ENCODE measurements at regions not wholly inside any gene's neighbourhood (a gene's known extent, or its start where the extent isn't known, plus 50 kb on each side); places are given as distances from the start of the nearest gene placed in this dataset.

DNA sequence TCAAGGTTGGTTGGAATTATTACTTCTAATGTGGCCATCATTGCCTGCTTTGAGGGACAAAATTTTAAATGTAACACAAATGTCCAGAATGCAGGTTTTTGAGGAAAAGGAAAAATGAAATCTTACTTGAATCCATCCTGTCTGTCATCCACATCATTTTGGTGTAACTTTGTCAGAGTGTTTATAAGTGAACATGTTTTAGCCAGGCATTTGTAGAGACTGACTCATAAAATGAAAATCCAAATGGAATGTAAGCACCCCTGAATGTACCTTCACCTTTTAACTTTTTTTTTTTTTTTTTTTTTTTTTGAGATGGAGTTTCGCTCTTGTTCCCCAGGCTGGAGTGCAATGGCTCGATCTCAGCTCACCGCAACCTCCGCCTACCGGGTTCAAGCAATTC lies 141.8 kb upstream of the BNIP2 start:
- Histone ChIP-seq H3K9me3 (ENCODE audit: control insufficient read depth, insufficient read depth, low read depth, low read length) (no peaks in the 10 kb centered on the region), H2AFZ (ENCODE audit: low read length) (no peak overlapping the region), H3K9ac (ENCODE audit: insufficient read depth, low read length) (no peak overlapping the region), H3K36me3 (ENCODE audit: control insufficient read depth, insufficient read depth, low read length) (no peaks in the 10 kb centered on the region), H3K79me2 (ENCODE audit: control insufficient read depth, insufficient read depth, low read length) (no peaks in the 10 kb centered on the region), H3K4me3 (replicated peaks in 1 of 4; ENCODE audit: control extremely low read depth in 1 of 4, insufficient read depth in 1 of 4, low read depth in 3 of 4, low read length in 4 of 4) (no peak overlapping the region), H3K27ac (ENCODE audit: insufficient read depth, low read length) (no peak overlapping the region), H3K4me2 (ENCODE audit: extremely low read depth, insufficient read depth, low read length) (no peak overlapping the region), H3K27me3 (ENCODE audit: control insufficient read depth, insufficient read depth, low read length) (no peaks in the 10 kb centered on the region), H3K4me1 (ENCODE audit: control insufficient read depth, extremely low read depth, insufficient read depth, low read length) (no peaks in the 10 kb centered on the region), H4K20me1 (ENCODE audit: control insufficient read depth, extremely low read depth, insufficient read depth, low read length) (no peaks in the 10 kb centered on the region)
- TF ChIP-seq, protein P1, sequence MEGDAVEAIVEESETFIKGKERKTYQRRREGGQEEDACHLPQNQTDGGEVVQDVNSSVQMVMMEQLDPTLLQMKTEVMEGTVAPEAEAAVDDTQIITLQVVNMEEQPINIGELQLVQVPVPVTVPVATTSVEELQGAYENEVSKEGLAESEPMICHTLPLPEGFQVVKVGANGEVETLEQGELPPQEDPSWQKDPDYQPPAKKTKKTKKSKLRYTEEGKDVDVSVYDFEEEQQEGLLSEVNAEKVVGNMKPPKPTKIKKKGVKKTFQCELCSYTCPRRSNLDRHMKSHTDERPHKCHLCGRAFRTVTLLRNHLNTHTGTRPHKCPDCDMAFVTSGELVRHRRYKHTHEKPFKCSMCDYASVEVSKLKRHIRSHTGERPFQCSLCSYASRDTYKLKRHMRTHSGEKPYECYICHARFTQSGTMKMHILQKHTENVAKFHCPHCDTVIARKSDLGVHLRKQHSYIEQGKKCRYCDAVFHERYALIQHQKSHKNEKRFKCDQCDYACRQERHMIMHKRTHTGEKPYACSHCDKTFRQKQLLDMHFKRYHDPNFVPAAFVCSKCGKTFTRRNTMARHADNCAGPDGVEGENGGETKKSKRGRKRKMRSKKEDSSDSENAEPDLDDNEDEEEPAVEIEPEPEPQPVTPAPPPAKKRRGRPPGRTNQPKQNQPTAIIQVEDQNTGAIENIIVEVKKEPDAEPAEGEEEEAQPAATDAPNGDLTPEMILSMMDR (conservative IDR thresholded peaks at IDR 0.05 in 1 of 2, IDR thresholded peaks at IDR 0.05 in 1 of 2; ENCODE audit: low read depth in 1 of 2, low read length in 2 of 2), result no peak
- TF ChIP-seq EZH2 (IDR thresholded peaks at IDR 0.05; ENCODE audit: low read length, missing control alignments), result no peak
- peak in 1 of 2 donors; percentile 1 for DNase-seq (ENCODE audit: low read depth in 2 of 2)

DNA sequence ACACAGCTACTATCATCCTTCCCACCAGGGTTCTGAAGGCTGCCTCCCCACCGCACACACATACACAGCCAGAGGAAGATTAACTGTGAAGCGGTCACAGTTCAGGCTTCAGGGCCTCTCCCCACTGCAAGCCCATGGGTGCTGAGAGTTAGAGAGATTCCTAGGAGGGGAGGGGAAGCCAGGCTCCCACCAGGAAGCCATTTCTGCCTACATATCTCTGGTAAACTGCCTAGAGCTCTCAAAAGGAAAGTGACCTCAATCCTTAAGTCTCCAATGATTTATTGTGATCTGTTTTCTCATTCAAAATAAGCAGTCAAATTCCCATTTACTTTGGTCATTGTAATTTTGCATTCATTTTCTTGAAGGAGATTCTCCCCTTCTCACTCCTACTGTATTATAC lies 141.0 kb upstream of the BNIP2 start:
- TF ChIP-seq EZH2 (IDR thresholded peaks at IDR 0.05; ENCODE audit: low read length, missing control alignments), result no peak
- TF ChIP-seq, protein P1 (conservative IDR thresholded peaks at IDR 0.05 in 1 of 2, IDR thresholded peaks at IDR 0.05 in 1 of 2; ENCODE audit: low read depth in 1 of 2, low read length in 2 of 2), result no peak
- no peaks in the 10 kb centered on the region for H3K27me3 ChIP-seq (ENCODE audit: control insufficient read depth, insufficient read depth, low read length)
- H3K9ac ChIP-seq (ENCODE audit: insufficient read depth, low read length), result no peak overlapping the region
- H3K36me3 ChIP-seq (ENCODE audit: control insufficient read depth, insufficient read depth, low read length), result no peaks in the 10 kb centered on the region
- no peaks in the 10 kb centered on the region for H4K20me1 ChIP-seq (ENCODE audit: control insufficient read depth, extremely low read depth, insufficient read depth, low read length)
- no peak overlapping the region for H3K27ac ChIP-seq (ENCODE audit: insufficient read depth, low read length)
- no peaks in the 10 kb centered on the region for H3K9me3 ChIP-seq (ENCODE audit: control insufficient read depth, insufficient read depth, low read depth, low read length)
- H3K4me3 ChIP-seq (replicated peaks in 1 of 4; ENCODE audit: control extremely low read depth in 1 of 4, insufficient read depth in 1 of 4, low read depth in 3 of 4, low read length in 4 of 4), result no peak overlapping the region
- no peak for DNase-seq (ENCODE audit: low read depth in 2 of 2)
- H3K79me2 ChIP-seq (ENCODE audit: control insufficient read depth, insufficient read depth, low read length), result no peaks in the 10 kb centered on the region
- H3K4me2 ChIP-seq (ENCODE audit: extremely low read depth, insufficient read depth, low read length), result no peak overlapping the region
- no peak overlapping the region for H2AFZ ChIP-seq (ENCODE audit: low read length)
- H3K4me1 ChIP-seq (ENCODE audit: control insufficient read depth, extremely low read depth, insufficient read depth, low read length), result no peaks in the 10 kb centered on the region

DNA sequence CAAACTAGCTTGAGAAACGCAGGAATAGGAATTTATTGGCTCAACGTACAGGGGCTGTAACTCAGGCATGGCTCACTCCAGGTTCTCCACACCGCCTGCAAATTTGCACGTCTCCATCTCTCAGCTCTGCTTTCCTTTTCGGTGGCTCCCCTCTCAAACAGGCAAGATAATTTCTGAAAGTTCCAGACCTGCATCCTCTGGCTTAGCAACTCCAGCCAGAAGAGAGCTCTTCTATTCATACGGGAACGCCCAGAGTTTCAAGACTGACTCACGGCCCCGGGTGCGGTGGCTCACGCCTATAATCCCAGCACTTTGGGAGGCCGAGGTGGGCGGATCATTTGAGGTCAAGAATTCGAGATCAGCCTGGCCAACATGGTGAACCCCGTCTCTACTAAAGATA lies 139.7 kb upstream of the BNIP2 start:
- H3K4me1 ChIP-seq (ENCODE audit: control insufficient read depth, extremely low read depth, insufficient read depth, low read length), result no peaks in the 10 kb centered on the region
- H3K27me3 ChIP-seq (ENCODE audit: control insufficient read depth, insufficient read depth, low read length), result no peaks in the 10 kb centered on the region
- no peak overlapping the region for H3K9ac ChIP-seq (ENCODE audit: insufficient read depth, low read length)
- no peaks in the 10 kb centered on the region for H3K36me3 ChIP-seq (ENCODE audit: control insufficient read depth, insufficient read depth, low read length)
- no peak for DNase-seq (ENCODE audit: low read depth in 2 of 2)
- TF ChIP-seq, protein P1 (conservative IDR thresholded peaks at IDR 0.05 in 1 of 2, IDR thresholded peaks at IDR 0.05 in 1 of 2; ENCODE audit: low read depth in 1 of 2, low read length in 2 of 2), result no peak
- TF ChIP-seq EZH2 (IDR thresholded peaks at IDR 0.05; ENCODE audit: low read length, missing control alignments), result no peak
- no peak overlapping the region for H2AFZ ChIP-seq (ENCODE audit: low read length)
- no peak overlapping the region for H3K4me3 ChIP-seq (replicated peaks in 1 of 4; ENCODE audit: control extremely low read depth in 1 of 4, insufficient read depth in 1 of 4, low read depth in 3 of 4, low read length in 4 of 4)
- no peaks in the 10 kb centered on the region for H3K9me3 ChIP-seq (ENCODE audit: control insufficient read depth, insufficient read depth, low read depth, low read length)
- no peaks in the 10 kb centered on the region for H3K79me2 ChIP-seq (ENCODE audit: control insufficient read depth, insufficient read depth, low read length)
- no peak overlapping the region for H3K27ac ChIP-seq (ENCODE audit: insufficient read depth, low read length)
- H4K20me1 ChIP-seq (ENCODE audit: control insufficient read depth, extremely low read depth, insufficient read depth, low read length), result no peaks in the 10 kb centered on the region
- no peak overlapping the region for H3K4me2 ChIP-seq (ENCODE audit: extremely low read depth, insufficient read depth, low read length)

All from fibroblast of lung (primary cell).